ENCODE measurements at regions not wholly inside any gene's neighbourhood (a gene's known extent, or its start where the extent isn't known, plus 50 kb on each side); places are given as distances from the start of the nearest gene placed in this dataset.

- TF ChIP-seq RFX5 (IDR thresholded peaks at IDR 0.05; ENCODE audit: low read depth, low read length) (no peak), CEBPB (IDR thresholded peaks at IDR 0.05; ENCODE audit: low read depth, low read length) (no peak), MAZ (IDR thresholded peaks at IDR 0.05; ENCODE audit: borderline replicate concordance, low read depth, low read length) (no peak), RCOR1 (IDR thresholded peaks at IDR 0.05; ENCODE audit: insufficient replicate concordance, low read length) (no peak), USF2 (IDR thresholded peaks at IDR 0.05; ENCODE audit: low read depth, low read length) (no peak), POLR2A (IDR thresholded peaks at IDR 0.05; ENCODE audit: low read depth, low read length) (no peak)
- no peaks in the 10 kb centered on the region for H3K27me3 ChIP-seq (ENCODE audit: control insufficient read depth, insufficient read depth, low read length)
- intact Hi-C loops (cut with micrococcal nuclease), result no loop called here
These were observed 329.4 kb downstream of the PDGFC start for GRCh38 chr4:156642161-156642560.

More at GRCh38 chr4:156642161-156642560, 329.4 kb downstream of the PDGFC start:
- H2AK5ac ChIP-seq (ENCODE audit: low read depth, low read length), result peak overlapping the region; percentile 4; the same call in 1 of the 2 replicates
- no peak overlapping the region for H2BK5ac ChIP-seq (ENCODE audit: low read depth, low read length, poor library complexity, severe bottlenecking)
- H3K23ac ChIP-seq (ENCODE audit: low read depth, low read length), result no peak overlapping the region
- no peak overlapping the region for H3K27ac ChIP-seq (ENCODE audit: insufficient read depth, low read length)
- dilution Hi-C loops (cut with HindIII; ENCODE audit: low sequenced_read_pairs, unreplicated experiment), result no loop called here
- H4K20me1 ChIP-seq (ENCODE audit: insufficient read depth, low read length), result no peaks in the 10 kb centered on the region
- DNase-seq (no peak), ATAC-seq (ENCODE audit: low read depth) (no peak)
- H2AK9ac ChIP-seq (replicated peaks; ENCODE audit: low read depth, low read length, poor library complexity), result no peak overlapping the region
- no peak overlapping the region for H3K4me2 ChIP-seq (ENCODE audit: low read depth, low read length)
- H2BK120ac ChIP-seq (ENCODE audit: low read depth, low read length), result no peak overlapping the region
- peaks cover 5% of the 10 kb centered on the region; the same call in 1 of the 2 replicates for H3K4me1 ChIP-seq (ENCODE audit: control insufficient read depth, insufficient read depth, low read length)
- H3K9me1 ChIP-seq (ENCODE audit: insufficient read depth, low read length), result peaks cover 2% of the 10 kb centered on the region; the same call in 1 of the 2 replicates
- H3K9me3 ChIP-seq (ENCODE audit: control insufficient read depth, insufficient read depth, low read length), result no peaks in the 10 kb centered on the region
- H4K91ac ChIP-seq (ENCODE audit: insufficient read depth, low read depth, low read length), result no peak overlapping the region
- peak overlapping the region; percentile 59 for H3K14ac ChIP-seq (replicated peaks; ENCODE audit: low read depth, low read length)
- H3K79me1 ChIP-seq (ENCODE audit: low read depth in 1 of 2, low read length in 2 of 2), result no peaks in the 10 kb centered on the region
- in situ Hi-C loops (cut with MboI; ENCODE audit: low sequenced_read_pairs), result no loop called here
- H3K36me3 ChIP-seq (ENCODE audit: control insufficient read depth, insufficient read depth, low read length), result no peaks in the 10 kb centered on the region
- no peak overlapping the region for H3K18ac ChIP-seq (ENCODE audit: low read depth, low read length)
- ChIA-PET CTCF (interaction anchor here (0.7 to 1.2 kb wide), 2 partner anchors 11 to 28 kb away, joined by 3 read pairs; no protein-coding TSS in a partner anchor), POLR2A (ENCODE audit: unreplicated experiment) (no interaction called here)
- no TSS peak for BruUV-seq (replicated peaks)
- peak overlapping the region; percentile 26 for H2AFZ ChIP-seq (replicated peaks; ENCODE audit: low read length, poor library complexity)
- 0 out of 2 replicates have a peak overlapping the region, but pooled peaks have one; percentile 21 for H2BK20ac ChIP-seq (ENCODE audit: low read depth, low read length)
- H3K9ac ChIP-seq (ENCODE audit: low read depth, low read length), result no peak overlapping the region
- H4K8ac ChIP-seq (ENCODE audit: low read depth in 2 of 2, low read length in 2 of 2), result no peak overlapping the region
- WGBS, 2 experiments (ENCODE audit: extremely low coverage in 2 of 2, insufficient read length in 1 of 2), result no CpG with 5 or more reads among the region's 3 CpGs
- H4K5ac ChIP-seq (ENCODE audit: low read depth, low read length), result no peak overlapping the region
- H3K4me3 ChIP-seq (ENCODE audit: insufficient read depth, low read depth, low read length), result no peak overlapping the region
- no peak overlapping the region; the same call in 2 of the 3 replicates for H2BK15ac ChIP-seq (ENCODE audit: low read depth, low read length)
- peak overlapping the region; percentile 47; the same call in 1 of the 2 replicates for H3K4ac ChIP-seq (ENCODE audit: low read depth, low read length)
- no peak overlapping the region for H3K56ac ChIP-seq (ENCODE audit: extremely low read depth, insufficient read depth, low read length)
